Spleen (tissue), 11 donors: ENCODE measurements at regions not wholly inside any gene's neighbourhood (a gene's known extent, or its start where the extent isn't known, plus 50 kb on each side); places are given as distances from the start of the nearest gene placed in this dataset.

Experiments used
- DNase-seq: peaks from one replicate; pipeline ENCODE4 v3.0.0-alpha.2; 2020
- H3K27ac ChIP-seq, 8 donors: fragments of 200-600 bp; sonication (generic) in 7 of 8; 1 replicate in 4 of 8; 2 replicates in 4 of 8; pipeline versions ENCODE4 v1.5.0 to v1.8.0; 2016 to 2021; ENCODE audit warnings: inconsistent platforms in 4 of 8, mild to moderate bottlenecking in 4 of 8, moderate library complexity in 1 of 8
- H3K27me3 ChIP-seq, 7 donors: fragments of 200-600 bp; sonication (generic) in 6 of 7; replicated peaks in 1 of 7; 1 replicate in 4 of 7; 2 replicates in 3 of 7; pipeline versions ENCODE4 v1.5.0 to v1.8.0; 2016 to 2021; ENCODE audit warnings: inconsistent platforms in 3 of 7, mild to moderate bottlenecking in 1 of 7
- H3K36me3 ChIP-seq, 6 donors: fragments of 200-600 bp; sonication (generic) in 5 of 6; 1 replicate in 4 of 6; 2 replicates in 2 of 6; pipeline versions ENCODE4 v1.5.0 to v1.8.0; 2016 to 2021; ENCODE audit warnings: inconsistent platforms in 2 of 6
- H3K4me1 ChIP-seq, 6 donors: fragments of 200-600 bp; sonication (generic) in 5 of 6; 1 replicate in 3 of 6; 2 replicates in 3 of 6; pipeline versions ENCODE4 v1.5.0 to v1.8.0; 2016 to 2021; ENCODE audit warnings: inconsistent platforms in 3 of 6
- H3K4me3 ChIP-seq, 8 donors: fragments of 200-600 bp; sonication (generic) in 7 of 8; 1 replicate in 4 of 8; 2 replicates in 4 of 8; pipeline versions ENCODE4 v1.5.0 to v1.8.0; 2016 to 2021; ENCODE audit warnings: inconsistent platforms in 4 of 8, mild to moderate bottlenecking in 4 of 8, moderate library complexity in 2 of 8
- H3K9me3 ChIP-seq, 8 donors: fragments of 200-600 bp; sonication (generic) in 7 of 8; 1 replicate in 4 of 8; 2 replicates in 4 of 8; pipeline versions ENCODE4 v1.5.0 to v1.8.0; 2016 to 2021; ENCODE audit warnings: inconsistent platforms in 4 of 8
- POLR2A ChIP-seq, 3 donors: fragments of 450-650 bp; IDR thresholded peaks; one replicate each; pipeline ENCODE4 v1.5.1; 2017; ENCODE audit warnings: antibody characterized with exemption in 3 of 3, mild to moderate bottlenecking in 1 of 3
- POLR2AphosphoS5 ChIP-seq, 3 donors: sonication (generic); formaldehyde crosslinking; IDR thresholded peaks; one replicate each; pipeline ENCODE4 v1.5.1; 2017; ENCODE audit warnings: antibody characterized with exemption in 3 of 3
- WGBS, 5 donors: extraction: QIAGEN DNeasy Blood & Tissue Kit in 3 of 5; methylation state at CpG; one replicate each; pipeline versions ENCODE4 v1.1.5 to v1.1.7; 2013 to 2018; 5-methylcytosine and 5-hydroxymethylcytosine counted together
- intact Hi-C: fragments of 100-400 bp; cut with DNase I; formaldehyde crosslinking; loops from one replicate; pipeline ENCODE4 v1.15.0; 2023; ENCODE audit warnings: low total_unique reads
- TF ChIP-seq, protein P1 (sequence below), 11 experiments: fragments of 200-600 bp in 7 of 11; fragments of 450-650 bp in 4 of 11; sonication (generic) in 4 of 11; IDR thresholded peaks in 8 of 11; conservative IDR thresholded peaks in 3 of 11; 1 replicate in 7 of 11; 2 replicates in 4 of 11; pipeline versions ENCODE4 v1.4.0 to v1.8.0; 2016 to 2021; ENCODE audit warnings: antibody characterized with exemption in 11 of 11, inconsistent platforms in 4 of 11, mild to moderate bottlenecking in 1 of 11
- donor health status: healthy with polysubstance abuse.
- donor health status: DM: no; HTN: no; CAD: no; lungs with moderate emphysema.
- donor health status: DM: no; HTN: no; CAD: no.
- donor health status: Bipolar disorder and iron deficiency.
- donor health status: healthy.
- donor health status: DM: no; HTN: no; CAD: no.
- donor health status: DM: yes; HTN: yes; CAD: no.

DNA sequence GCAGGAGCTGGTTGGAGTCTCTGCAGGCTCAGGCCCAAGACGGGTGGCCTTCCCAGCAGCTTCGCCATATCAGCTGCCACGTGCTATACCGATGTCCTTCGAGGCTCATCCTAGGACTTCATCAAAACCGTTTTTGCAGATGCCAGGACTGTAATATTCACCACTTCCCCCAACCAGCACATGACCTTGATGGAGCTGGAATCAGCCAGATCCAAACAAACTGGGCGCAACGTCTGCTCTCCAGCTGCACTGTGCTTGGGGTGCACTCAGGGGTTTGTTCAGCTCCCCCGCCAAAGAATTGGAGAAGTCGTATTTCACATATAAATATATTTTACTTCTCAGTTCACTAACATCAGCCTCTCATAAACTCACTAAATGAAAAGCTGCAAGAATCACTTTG is 149.5 kb upstream of the DIO3 start:
- peaks cover 0 to 50% (median 0%) of the 10 kb centered on the region in 7 donors for H3K27me3 ChIP-seq
- no peaks in the 10 kb centered on the region for H3K36me3 ChIP-seq
- TF ChIP-seq POLR2A (IDR thresholded peaks at IDR 0.05) (no peak), POLR2AphosphoS5 (IDR thresholded peaks at IDR 0.05) (no peak)
- TF ChIP-seq, protein P1, sequence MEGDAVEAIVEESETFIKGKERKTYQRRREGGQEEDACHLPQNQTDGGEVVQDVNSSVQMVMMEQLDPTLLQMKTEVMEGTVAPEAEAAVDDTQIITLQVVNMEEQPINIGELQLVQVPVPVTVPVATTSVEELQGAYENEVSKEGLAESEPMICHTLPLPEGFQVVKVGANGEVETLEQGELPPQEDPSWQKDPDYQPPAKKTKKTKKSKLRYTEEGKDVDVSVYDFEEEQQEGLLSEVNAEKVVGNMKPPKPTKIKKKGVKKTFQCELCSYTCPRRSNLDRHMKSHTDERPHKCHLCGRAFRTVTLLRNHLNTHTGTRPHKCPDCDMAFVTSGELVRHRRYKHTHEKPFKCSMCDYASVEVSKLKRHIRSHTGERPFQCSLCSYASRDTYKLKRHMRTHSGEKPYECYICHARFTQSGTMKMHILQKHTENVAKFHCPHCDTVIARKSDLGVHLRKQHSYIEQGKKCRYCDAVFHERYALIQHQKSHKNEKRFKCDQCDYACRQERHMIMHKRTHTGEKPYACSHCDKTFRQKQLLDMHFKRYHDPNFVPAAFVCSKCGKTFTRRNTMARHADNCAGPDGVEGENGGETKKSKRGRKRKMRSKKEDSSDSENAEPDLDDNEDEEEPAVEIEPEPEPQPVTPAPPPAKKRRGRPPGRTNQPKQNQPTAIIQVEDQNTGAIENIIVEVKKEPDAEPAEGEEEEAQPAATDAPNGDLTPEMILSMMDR (IDR thresholded peaks at IDR 0.05 in 8 of 11, conservative IDR thresholded peaks at IDR 0.05 in 3 of 11), result no peak
- H3K4me3 ChIP-seq, result no peak overlapping the region
- intact Hi-C loops, result no loop called here
- H3K27ac ChIP-seq, result no peak overlapping the region
- no peaks in the 10 kb centered on the region for H3K4me1 ChIP-seq
- no peak for DNase-seq
- H3K9me3 ChIP-seq, result no peaks in the 10 kb centered on the region
- 86 to 92% (median 87%) methylated on average over 10 of the region's 10 CpGs for WGBS, 5 donors

- 80 to 85% (median 82%) methylated on average over 5 of the region's 5 CpGs for WGBS, 5 donors
- TF ChIP-seq, protein P1 (IDR thresholded peaks at IDR 0.05 in 8 of 11, conservative IDR thresholded peaks at IDR 0.05 in 3 of 11), result no peak
- no peak for TF ChIP-seq POLR2AphosphoS5 (IDR thresholded peaks at IDR 0.05)
- TF ChIP-seq POLR2A (IDR thresholded peaks at IDR 0.05), result no peak
- H3K27ac ChIP-seq, result no peak overlapping the region
- H3K4me1 ChIP-seq, result no peaks in the 10 kb centered on the region
- intact Hi-C loops, result no loop called here
- peaks cover 0 to 45% (median 0%) of the 10 kb centered on the region in 7 donors for H3K27me3 ChIP-seq
- DNase-seq, result no peak
- no peaks in the 10 kb centered on the region for H3K36me3 ChIP-seq
- peaks cover 0 to 5% (median 0%) of the 10 kb centered on the region in 8 donors for H3K9me3 ChIP-seq
- H3K4me3 ChIP-seq, result no peak overlapping the region
Observed at GRCh38 chr14:101412739-101413138, 148.6 kb upstream of the DIO3 start.

- H3K9me3 ChIP-seq, result peaks cover 0 to 11% (median 0%) of the 10 kb centered on the region in 8 donors
- H3K4me1 ChIP-seq, result no peaks in the 10 kb centered on the region
- H3K36me3 ChIP-seq, result no peaks in the 10 kb centered on the region
- no peak for DNase-seq
- no peak overlapping the region for H3K4me3 ChIP-seq
- H3K27ac ChIP-seq, result no peak overlapping the region
- WGBS, 5 donors, result 24 to 41% (median 30%) methylated on average over 1 of the region's 1 CpG
- no peak for TF ChIP-seq POLR2A (IDR thresholded peaks at IDR 0.05)
- TF ChIP-seq, protein P1 (IDR thresholded peaks at IDR 0.05 in 8 of 11, conservative IDR thresholded peaks at IDR 0.05 in 3 of 11), result no peak
- no peak for TF ChIP-seq POLR2AphosphoS5 (IDR thresholded peaks at IDR 0.05)
- H3K27me3 ChIP-seq, result peaks cover 0 to 45% (median 0%) of the 10 kb centered on the region in 7 donors
- intact Hi-C loops, result no loop called here
Observed at GRCh38 chr14:101417434-101417833, 143.9 kb upstream of the DIO3 start.

GRCh38 chr14:101418601-101419000 is 142.7 kb upstream of the DIO3 start:
- Histone ChIP-seq H3K27me3 (peaks cover 0 to 45% (median 0%) of the 10 kb centered on the region in 7 donors), H3K4me3 (no peak overlapping the region), H3K36me3 (no peaks in the 10 kb centered on the region), H3K9me3 (peaks cover 0 to 11% (median under 1%) of the 10 kb centered on the region in 8 donors), H3K27ac (no peak overlapping the region), H3K4me1 (no peaks in the 10 kb centered on the region)
- DNase-seq, result no peak
- WGBS, 5 donors, result 36 to 77% (median 58%) methylated on average over 1 of the region's 1 CpG
- intact Hi-C loops, result no loop called here
- TF ChIP-seq POLR2AphosphoS5 (IDR thresholded peaks at IDR 0.05) (no peak), POLR2A (IDR thresholded peaks at IDR 0.05) (no peak)
- TF ChIP-seq, protein P1 (IDR thresholded peaks at IDR 0.05 in 8 of 11, conservative IDR thresholded peaks at IDR 0.05 in 3 of 11), result no peak
